ENCODE measurements at regions not wholly inside any gene's neighbourhood (a gene's known extent, or its start where the extent isn't known, plus 50 kb on each side); places are given as distances from the start of the nearest gene placed in this dataset.

GRCh38 chrX:87846956-87847355 lies 329.4 kb downstream of the KLHL4 start:
- Histone ChIP-seq H3K36me3 (ENCODE audit: insufficient read depth, low read length) (no peaks in the 10 kb centered on the region), H3K4me3 (ENCODE audit: insufficient read depth, low read depth, low read length) (no peak overlapping the region), H3K27me3 (ENCODE audit: insufficient read depth, low read length) (no peaks in the 10 kb centered on the region), H4K20me1 (ENCODE audit: insufficient read depth, low read length) (no peaks in the 10 kb centered on the region), H3K9me3 (ENCODE audit: insufficient read depth, low read depth, low read length) (no peaks in the 10 kb centered on the region), H3K79me2 (ENCODE audit: insufficient read depth, low read length) (no peaks in the 10 kb centered on the region), H3K9ac (ENCODE audit: low read length) (no peak overlapping the region), H3K4me1 (ENCODE audit: insufficient read depth, low read length) (no peaks in the 10 kb centered on the region), H2AFZ (ENCODE audit: low read depth, low read length) (no peak overlapping the region), H3K27ac (ENCODE audit: low read depth, low read length) (no peak overlapping the region), H3K4me2 (ENCODE audit: low read length) (no peak overlapping the region)
- DNase-seq (ENCODE audit: low read depth), result no peak
- no peaks in the 10 kb centered on the region for H3K27me3 Mint-ChIP-seq (ENCODE audit: low read depth, unreplicated experiment)
- no peak overlapping the region for H3K27ac Mint-ChIP-seq (ENCODE audit: unreplicated experiment)
- peak; percentile 23 for FAIRE-seq
- H3K4me3 Mint-ChIP-seq (ENCODE audit: unreplicated experiment), result no peak overlapping the region
- no peaks in the 10 kb centered on the region for H3K9me3 Mint-ChIP-seq (ENCODE audit: unreplicated experiment)
- no peaks in the 10 kb centered on the region for H3K36me3 Mint-ChIP-seq (ENCODE audit: low read depth, unreplicated experiment)
- no peaks in the 10 kb centered on the region for H3K4me1 Mint-ChIP-seq (ENCODE audit: low read depth, unreplicated experiment)
- TF ChIP-seq EZH2 (IDR thresholded peaks at IDR 0.05; ENCODE audit: insufficient read depth, low read length) (no peak), CTCF (IDR thresholded peaks at IDR 0.05; ENCODE audit: insufficient read depth, low read depth, low read length) (no peak)

- Mint-ChIP-seq H3K27ac (ENCODE audit: unreplicated experiment) (no peak overlapping the region), H3K4me3 (ENCODE audit: unreplicated experiment) (no peak overlapping the region), H3K9me3 (ENCODE audit: unreplicated experiment) (no peaks in the 10 kb centered on the region), H3K4me1 (ENCODE audit: low read depth, unreplicated experiment) (peaks cover 2% of the 10 kb centered on the region), H3K27me3 (ENCODE audit: low read depth, unreplicated experiment) (no peaks in the 10 kb centered on the region), H3K36me3 (ENCODE audit: low read depth, unreplicated experiment) (no peaks in the 10 kb centered on the region)
- Histone ChIP-seq H2AFZ (ENCODE audit: low read depth, low read length) (no peak overlapping the region), H3K9me3 (ENCODE audit: insufficient read depth, low read depth, low read length) (no peaks in the 10 kb centered on the region), H3K79me2 (ENCODE audit: insufficient read depth, low read length) (no peaks in the 10 kb centered on the region), H4K20me1 (ENCODE audit: insufficient read depth, low read length) (no peaks in the 10 kb centered on the region), H3K4me2 (ENCODE audit: low read length) (no peak overlapping the region), H3K27ac (ENCODE audit: low read depth, low read length) (no peak overlapping the region), H3K27me3 (ENCODE audit: insufficient read depth, low read length) (no peaks in the 10 kb centered on the region), H3K36me3 (ENCODE audit: insufficient read depth, low read length) (no peaks in the 10 kb centered on the region), H3K4me3 (ENCODE audit: insufficient read depth, low read depth, low read length) (no peak overlapping the region), H3K4me1 (ENCODE audit: insufficient read depth, low read length) (no peaks in the 10 kb centered on the region), H3K9ac (ENCODE audit: low read length) (no peak overlapping the region)
- no peak for TF ChIP-seq CTCF (IDR thresholded peaks at IDR 0.05; ENCODE audit: insufficient read depth, low read depth, low read length)
- no peak for TF ChIP-seq EZH2 (IDR thresholded peaks at IDR 0.05; ENCODE audit: insufficient read depth, low read length)
- FAIRE-seq (no peak), DNase-seq (ENCODE audit: low read depth) (no peak)
Observed at GRCh38 chrX:87873347-87873941, 355.8 kb downstream of the KLHL4 start.

- Histone ChIP-seq H2AFZ (ENCODE audit: low read depth, low read length) (no peak overlapping the region), H3K4me2 (ENCODE audit: low read length) (no peak overlapping the region), H3K4me3 (ENCODE audit: insufficient read depth, low read depth, low read length) (no peak overlapping the region), H3K79me2 (ENCODE audit: insufficient read depth, low read length) (no peaks in the 10 kb centered on the region), H3K9me3 (ENCODE audit: insufficient read depth, low read depth, low read length) (no peaks in the 10 kb centered on the region), H3K4me1 (ENCODE audit: insufficient read depth, low read length) (no peaks in the 10 kb centered on the region), H3K27me3 (ENCODE audit: insufficient read depth, low read length) (no peaks in the 10 kb centered on the region), H4K20me1 (ENCODE audit: insufficient read depth, low read length) (no peaks in the 10 kb centered on the region), H3K9ac (ENCODE audit: low read length) (no peak overlapping the region), H3K36me3 (ENCODE audit: insufficient read depth, low read length) (no peaks in the 10 kb centered on the region), H3K27ac (ENCODE audit: low read depth, low read length) (no peak overlapping the region)
- Mint-ChIP-seq H3K27me3 (ENCODE audit: low read depth, unreplicated experiment) (no peaks in the 10 kb centered on the region), H3K9me3 (ENCODE audit: unreplicated experiment) (no peaks in the 10 kb centered on the region), H3K36me3 (ENCODE audit: low read depth, unreplicated experiment) (no peaks in the 10 kb centered on the region), H3K4me1 (ENCODE audit: low read depth, unreplicated experiment) (peaks cover 2% of the 10 kb centered on the region), H3K27ac (ENCODE audit: unreplicated experiment) (no peak overlapping the region), H3K4me3 (ENCODE audit: unreplicated experiment) (no peak overlapping the region)
- FAIRE-seq, result no peak
- DNase-seq (ENCODE audit: low read depth), result no peak
- TF ChIP-seq CTCF (IDR thresholded peaks at IDR 0.05; ENCODE audit: insufficient read depth, low read depth, low read length), result no peak
Observed at GRCh38 chrX:87874043-87874442, 356.4 kb downstream of the KLHL4 start.

All from astrocyte (in vitro differentiated cells and primary cell).